ENCODE measurements at regions not wholly inside any gene's neighbourhood (a gene's known extent, or its start where the extent isn't known, plus 50 kb on each side); places are given as distances from the start of the nearest gene placed in this dataset.

DNA sequence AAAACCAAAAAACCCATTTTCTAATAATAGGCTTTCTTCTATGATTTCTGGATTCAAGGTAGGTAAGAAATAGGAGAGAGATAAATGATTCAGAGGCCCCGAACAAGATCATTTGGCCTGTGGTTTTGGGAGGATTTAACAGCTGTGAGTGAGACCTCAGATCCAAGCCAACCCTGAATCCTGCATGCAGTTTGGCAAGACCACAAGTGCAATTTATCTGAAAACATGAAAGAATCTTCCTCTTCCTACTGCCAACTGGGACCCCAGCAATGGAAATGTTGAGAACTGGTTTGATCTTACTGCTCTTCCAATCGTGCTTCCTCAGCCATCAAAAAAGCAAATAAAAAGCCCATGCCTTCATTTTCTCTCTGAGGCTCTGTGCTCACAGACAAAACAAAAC, 519.7 kb upstream of the TBX3 start:
- TF ChIP-seq, protein P1, sequence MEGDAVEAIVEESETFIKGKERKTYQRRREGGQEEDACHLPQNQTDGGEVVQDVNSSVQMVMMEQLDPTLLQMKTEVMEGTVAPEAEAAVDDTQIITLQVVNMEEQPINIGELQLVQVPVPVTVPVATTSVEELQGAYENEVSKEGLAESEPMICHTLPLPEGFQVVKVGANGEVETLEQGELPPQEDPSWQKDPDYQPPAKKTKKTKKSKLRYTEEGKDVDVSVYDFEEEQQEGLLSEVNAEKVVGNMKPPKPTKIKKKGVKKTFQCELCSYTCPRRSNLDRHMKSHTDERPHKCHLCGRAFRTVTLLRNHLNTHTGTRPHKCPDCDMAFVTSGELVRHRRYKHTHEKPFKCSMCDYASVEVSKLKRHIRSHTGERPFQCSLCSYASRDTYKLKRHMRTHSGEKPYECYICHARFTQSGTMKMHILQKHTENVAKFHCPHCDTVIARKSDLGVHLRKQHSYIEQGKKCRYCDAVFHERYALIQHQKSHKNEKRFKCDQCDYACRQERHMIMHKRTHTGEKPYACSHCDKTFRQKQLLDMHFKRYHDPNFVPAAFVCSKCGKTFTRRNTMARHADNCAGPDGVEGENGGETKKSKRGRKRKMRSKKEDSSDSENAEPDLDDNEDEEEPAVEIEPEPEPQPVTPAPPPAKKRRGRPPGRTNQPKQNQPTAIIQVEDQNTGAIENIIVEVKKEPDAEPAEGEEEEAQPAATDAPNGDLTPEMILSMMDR (IDR thresholded peaks at IDR 0.05) = no peak
- no peak for TF ChIP-seq POLR2A (IDR thresholded peaks at IDR 0.05)
- no peak for TF ChIP-seq POLR2AphosphoS5 (IDR thresholded peaks at IDR 0.05)
- no peak for TF ChIP-seq EP300 (IDR thresholded peaks at IDR 0.05; ENCODE audit: low read depth)
